ENCODE measurements at regions not wholly inside any gene's neighbourhood (a gene's known extent, or its start where the extent isn't known, plus 50 kb on each side); places are given as distances from the start of the nearest gene placed in this dataset.

DNA sequence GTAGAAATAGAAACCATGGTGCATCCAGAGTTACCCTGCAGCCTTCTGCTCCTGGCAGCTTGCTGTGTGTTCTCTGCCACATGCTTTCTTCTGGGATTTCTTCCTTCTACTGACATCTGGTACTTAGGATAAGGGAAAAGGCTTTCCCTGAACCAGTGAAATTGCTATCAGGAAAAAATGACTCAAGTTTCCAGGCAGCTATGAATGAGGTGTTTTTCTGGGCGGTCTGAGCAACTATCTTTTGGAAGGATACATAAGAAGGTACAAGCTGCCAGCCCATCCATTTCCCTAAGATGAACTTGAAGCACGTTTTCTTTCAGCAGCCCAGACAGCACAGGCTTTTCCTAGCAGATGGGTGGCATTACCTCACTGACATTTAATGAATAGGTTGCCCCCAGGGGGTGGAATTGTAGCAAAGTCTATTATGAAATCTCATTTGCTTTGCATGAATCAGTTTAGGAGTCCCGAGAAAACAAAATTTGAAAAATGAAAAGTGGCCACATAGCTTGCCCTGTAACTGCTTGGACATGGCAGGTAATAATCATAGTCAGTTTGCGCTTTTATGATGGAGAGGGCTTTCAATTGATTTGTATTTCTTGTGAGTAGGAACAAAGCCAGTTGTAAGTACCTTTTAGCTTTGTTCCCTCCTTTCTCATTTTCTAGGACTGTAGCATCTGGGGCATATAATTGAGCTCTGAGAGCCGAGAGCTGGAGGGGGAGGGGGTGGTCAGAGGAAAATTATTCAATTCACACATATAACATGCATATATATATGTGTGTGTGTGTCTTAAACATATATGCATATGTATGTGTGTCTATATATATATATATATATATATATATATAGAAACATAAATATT lies 108.5 kb downstream of the C9orf152 start:
- no peak overlapping the region for H3K27ac ChIP-seq
- TF ChIP-seq ZFX (IDR thresholded peaks at IDR 0.05) = no peak
- TF ChIP-seq, protein P1, sequence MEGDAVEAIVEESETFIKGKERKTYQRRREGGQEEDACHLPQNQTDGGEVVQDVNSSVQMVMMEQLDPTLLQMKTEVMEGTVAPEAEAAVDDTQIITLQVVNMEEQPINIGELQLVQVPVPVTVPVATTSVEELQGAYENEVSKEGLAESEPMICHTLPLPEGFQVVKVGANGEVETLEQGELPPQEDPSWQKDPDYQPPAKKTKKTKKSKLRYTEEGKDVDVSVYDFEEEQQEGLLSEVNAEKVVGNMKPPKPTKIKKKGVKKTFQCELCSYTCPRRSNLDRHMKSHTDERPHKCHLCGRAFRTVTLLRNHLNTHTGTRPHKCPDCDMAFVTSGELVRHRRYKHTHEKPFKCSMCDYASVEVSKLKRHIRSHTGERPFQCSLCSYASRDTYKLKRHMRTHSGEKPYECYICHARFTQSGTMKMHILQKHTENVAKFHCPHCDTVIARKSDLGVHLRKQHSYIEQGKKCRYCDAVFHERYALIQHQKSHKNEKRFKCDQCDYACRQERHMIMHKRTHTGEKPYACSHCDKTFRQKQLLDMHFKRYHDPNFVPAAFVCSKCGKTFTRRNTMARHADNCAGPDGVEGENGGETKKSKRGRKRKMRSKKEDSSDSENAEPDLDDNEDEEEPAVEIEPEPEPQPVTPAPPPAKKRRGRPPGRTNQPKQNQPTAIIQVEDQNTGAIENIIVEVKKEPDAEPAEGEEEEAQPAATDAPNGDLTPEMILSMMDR (conservative IDR thresholded peaks at IDR 0.05) = no peak

- no peak overlapping the region for H3K27ac ChIP-seq
- TF ChIP-seq ZFX (IDR thresholded peaks at IDR 0.05) = no peak
- TF ChIP-seq, protein P1 (conservative IDR thresholded peaks at IDR 0.05) = no peak
Observed at GRCh38 chr9:110101531-110102161, 106.3 kb downstream of the C9orf152 start.

GRCh38 chr9:110103257-110103656 lies 104.7 kb downstream of the C9orf152 start:
- TF ChIP-seq, protein P1 (conservative IDR thresholded peaks at IDR 0.05) = no peak
- no peak for TF ChIP-seq ZFX (IDR thresholded peaks at IDR 0.05)
- no peak overlapping the region for H3K27ac ChIP-seq

DNA sequence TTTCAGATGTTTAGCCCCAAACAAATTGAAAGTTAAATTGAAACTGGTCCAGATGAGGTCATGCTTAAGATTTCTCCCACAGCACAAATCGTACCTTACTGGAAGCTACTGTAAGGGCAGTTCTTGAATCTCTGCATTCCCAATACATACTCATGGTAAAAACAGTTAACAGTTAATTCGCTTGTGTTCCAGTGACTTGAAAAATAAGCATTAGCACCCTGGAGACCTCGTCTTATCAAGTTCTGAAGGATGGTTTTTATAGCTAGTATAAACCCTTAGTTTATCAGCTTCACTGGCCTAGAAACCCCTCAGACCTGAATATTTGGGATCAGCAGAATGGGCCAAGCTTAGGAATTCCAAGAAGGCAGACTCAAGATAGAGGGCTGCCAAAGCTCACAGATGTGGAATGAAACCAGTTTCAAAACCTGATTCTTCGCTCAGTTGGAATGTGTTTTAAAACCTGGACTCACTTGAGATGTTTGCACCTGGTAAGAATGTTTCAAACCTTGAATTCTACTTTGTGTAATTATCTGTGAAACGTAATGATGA lies 103.6 kb downstream of the C9orf152 start:
- H3K27ac ChIP-seq = no peak overlapping the region
- TF ChIP-seq, protein P1 (conservative IDR thresholded peaks at IDR 0.05) = no peak
- TF ChIP-seq ZFX (IDR thresholded peaks at IDR 0.05) = no peak

DNA sequence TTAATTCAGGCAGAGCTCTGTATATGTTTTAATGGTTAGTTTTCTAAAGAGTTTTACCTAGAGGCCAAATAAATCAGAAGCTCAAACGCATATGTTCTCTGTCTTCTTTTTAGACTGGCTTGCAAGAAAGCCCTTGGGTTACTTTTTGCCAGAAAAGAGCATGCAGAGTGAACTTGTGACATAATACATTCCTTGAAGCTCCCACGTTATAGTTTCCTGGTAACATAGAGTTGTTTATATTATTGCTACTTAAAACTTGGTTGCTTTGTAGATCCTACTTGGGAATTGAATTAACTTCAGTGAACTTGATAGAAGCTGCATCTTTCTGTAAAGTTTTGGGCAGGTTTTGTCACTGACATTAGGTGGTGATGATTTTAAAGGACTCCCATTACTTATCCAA lies 102.9 kb downstream of the C9orf152 start:
- TF ChIP-seq, protein P1 (conservative IDR thresholded peaks at IDR 0.05) = no peak
- no peak for TF ChIP-seq ZFX (IDR thresholded peaks at IDR 0.05)
- H3K27ac ChIP-seq = no peak overlapping the region

GRCh38 chr9:110106661-110107060 lies 101.3 kb downstream of the C9orf152 start:
- TF ChIP-seq ZFX (IDR thresholded peaks at IDR 0.05) = no peak
- TF ChIP-seq, protein P1 (conservative IDR thresholded peaks at IDR 0.05) = no peak
- no peak overlapping the region for H3K27ac ChIP-seq
